ENCODE measurements at regions not wholly inside any gene's neighbourhood (a gene's known extent, or its start where the extent isn't known, plus 50 kb on each side); places are given as distances from the start of the nearest gene placed in this dataset.

DNA sequence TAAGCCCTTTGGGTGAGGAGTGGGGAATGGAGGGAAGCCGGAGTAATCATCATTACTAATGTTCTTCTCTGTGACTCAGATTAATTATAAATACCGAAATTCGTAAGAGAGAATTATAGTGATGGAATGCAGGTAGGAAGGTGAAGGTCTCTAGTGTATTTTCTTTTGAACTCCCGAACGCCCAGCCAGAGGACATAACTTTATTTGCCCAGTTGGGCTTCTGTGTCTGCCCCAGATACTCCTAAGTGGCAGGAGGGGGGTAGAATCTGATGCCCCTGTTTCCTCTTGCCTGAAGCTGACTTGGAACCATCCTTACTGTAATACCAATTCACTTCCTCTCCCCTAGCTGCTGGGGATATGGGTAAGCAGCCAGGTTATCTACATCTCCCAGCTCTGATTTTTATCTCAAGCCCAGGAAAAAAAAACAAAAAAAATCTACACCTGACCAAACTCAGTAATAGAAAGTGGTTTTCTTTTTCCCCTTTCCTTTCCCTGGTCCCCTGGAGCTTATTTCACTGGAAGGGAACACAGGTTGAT lies 84.4 kb upstream of the CISTR start:
- no peak overlapping the region for H3K9ac ChIP-seq
- H3K4me1 ChIP-seq (ENCODE audit: low read depth, poor library complexity, severe bottlenecking) = no peaks in the 10 kb centered on the region
- no peak overlapping the region for H3K4me2 ChIP-seq
- no peaks in the 10 kb centered on the region; the same call in 1 of the 2 replicates for H3K27me3 ChIP-seq (ENCODE audit: insufficient read depth, low read depth)
- H4K20me1 ChIP-seq (ENCODE audit: insufficient read depth) = no peaks in the 10 kb centered on the region
- H3K79me2 ChIP-seq (ENCODE audit: insufficient read depth, low read depth) = no peaks in the 10 kb centered on the region
- H2AFZ ChIP-seq (ENCODE audit: low read depth) = no peak overlapping the region
- no peaks in the 10 kb centered on the region for H3K36me3 ChIP-seq (ENCODE audit: insufficient read depth)
- no peak overlapping the region for H3K27ac ChIP-seq
- TF ChIP-seq, protein P1, sequence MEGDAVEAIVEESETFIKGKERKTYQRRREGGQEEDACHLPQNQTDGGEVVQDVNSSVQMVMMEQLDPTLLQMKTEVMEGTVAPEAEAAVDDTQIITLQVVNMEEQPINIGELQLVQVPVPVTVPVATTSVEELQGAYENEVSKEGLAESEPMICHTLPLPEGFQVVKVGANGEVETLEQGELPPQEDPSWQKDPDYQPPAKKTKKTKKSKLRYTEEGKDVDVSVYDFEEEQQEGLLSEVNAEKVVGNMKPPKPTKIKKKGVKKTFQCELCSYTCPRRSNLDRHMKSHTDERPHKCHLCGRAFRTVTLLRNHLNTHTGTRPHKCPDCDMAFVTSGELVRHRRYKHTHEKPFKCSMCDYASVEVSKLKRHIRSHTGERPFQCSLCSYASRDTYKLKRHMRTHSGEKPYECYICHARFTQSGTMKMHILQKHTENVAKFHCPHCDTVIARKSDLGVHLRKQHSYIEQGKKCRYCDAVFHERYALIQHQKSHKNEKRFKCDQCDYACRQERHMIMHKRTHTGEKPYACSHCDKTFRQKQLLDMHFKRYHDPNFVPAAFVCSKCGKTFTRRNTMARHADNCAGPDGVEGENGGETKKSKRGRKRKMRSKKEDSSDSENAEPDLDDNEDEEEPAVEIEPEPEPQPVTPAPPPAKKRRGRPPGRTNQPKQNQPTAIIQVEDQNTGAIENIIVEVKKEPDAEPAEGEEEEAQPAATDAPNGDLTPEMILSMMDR (conservative IDR thresholded peaks at IDR 0.05; ENCODE audit: low read depth, low read length) = no peak
- no peak overlapping the region for H3K4me3 ChIP-seq (IDR thresholded peaks at IDR 0.05; ENCODE audit: insufficient read depth, low read depth, low read length)

DNA sequence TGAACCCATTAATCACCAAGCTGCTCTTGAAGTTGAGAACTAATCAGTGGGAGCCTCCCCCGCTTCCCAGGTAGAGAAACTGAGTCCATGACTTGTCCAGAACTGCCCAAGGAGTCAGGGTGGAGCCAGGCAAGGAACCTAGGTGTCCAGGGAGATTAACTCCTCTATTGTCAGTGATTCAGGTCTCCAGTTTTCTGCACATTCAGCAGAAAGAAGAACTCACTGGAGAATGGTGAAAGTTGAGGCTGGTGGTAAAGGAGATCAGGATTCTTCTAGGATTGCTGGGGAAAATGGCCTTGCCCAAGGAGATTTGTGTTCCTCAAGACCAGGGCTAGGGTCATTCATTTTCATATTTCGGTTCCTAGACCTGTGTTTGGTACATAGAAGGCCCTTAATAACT lies 87.2 kb upstream of the CISTR start:
- H3K27ac ChIP-seq = no peak overlapping the region
- no peak overlapping the region for H3K4me3 ChIP-seq (IDR thresholded peaks at IDR 0.05; ENCODE audit: insufficient read depth, low read depth, low read length)
- TF ChIP-seq, protein P1 (conservative IDR thresholded peaks at IDR 0.05; ENCODE audit: low read depth, low read length) = no peak

DNA sequence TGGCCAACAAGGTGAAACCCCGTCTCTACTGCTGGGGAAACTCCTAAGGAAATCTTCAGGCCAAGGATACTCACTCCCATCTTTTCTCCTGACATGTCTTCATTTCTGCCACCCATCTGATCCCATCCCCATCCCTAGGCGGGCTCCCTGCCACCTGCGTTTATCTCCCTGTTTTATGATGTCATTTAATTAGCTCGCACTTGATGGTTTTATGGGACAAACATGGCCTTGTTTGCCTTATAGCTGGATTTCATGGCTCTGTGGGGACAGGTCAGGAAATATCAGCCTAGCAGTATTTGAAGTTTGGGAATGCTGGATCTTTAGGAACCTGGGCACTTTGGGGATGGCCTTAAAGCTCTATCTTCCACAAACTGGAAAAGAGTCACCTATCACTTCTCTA lies 88.5 kb upstream of the CISTR start:
- H3K27me3 ChIP-seq (ENCODE audit: insufficient read depth, low read depth) = no peaks in the 10 kb centered on the region
- no peaks in the 10 kb centered on the region for H4K20me1 ChIP-seq (ENCODE audit: insufficient read depth)
- no peak overlapping the region for H2AFZ ChIP-seq (ENCODE audit: low read depth)
- no peaks in the 10 kb centered on the region for H3K79me2 ChIP-seq (ENCODE audit: insufficient read depth, low read depth)
- H3K9ac ChIP-seq = no peak overlapping the region
- no peak overlapping the region for H3K27ac ChIP-seq
- no peak overlapping the region for H3K4me2 ChIP-seq
- no peaks in the 10 kb centered on the region for H3K4me1 ChIP-seq (ENCODE audit: low read depth, poor library complexity, severe bottlenecking)
- no peak overlapping the region for H3K4me3 ChIP-seq (IDR thresholded peaks at IDR 0.05; ENCODE audit: insufficient read depth, low read depth, low read length)
- TF ChIP-seq, protein P1 (conservative IDR thresholded peaks at IDR 0.05; ENCODE audit: low read depth, low read length) = no peak
- no peaks in the 10 kb centered on the region for H3K36me3 ChIP-seq (ENCODE audit: insufficient read depth)

More for the DNA sequence above, 87.2 kb upstream of the CISTR start:
- Histone ChIP-seq H2AFZ (ENCODE audit: low read depth) (no peak overlapping the region), H3K9ac (no peak overlapping the region), H3K4me2 (no peak overlapping the region), H3K4me1 (ENCODE audit: low read depth, poor library complexity, severe bottlenecking) (no peaks in the 10 kb centered on the region), H4K20me1 (ENCODE audit: insufficient read depth) (no peaks in the 10 kb centered on the region), H3K79me2 (ENCODE audit: insufficient read depth, low read depth) (no peaks in the 10 kb centered on the region), H3K36me3 (ENCODE audit: insufficient read depth) (no peaks in the 10 kb centered on the region), H3K27me3 (ENCODE audit: insufficient read depth, low read depth) (no peaks in the 10 kb centered on the region; the same call in 1 of the 2 replicates)

DNA sequence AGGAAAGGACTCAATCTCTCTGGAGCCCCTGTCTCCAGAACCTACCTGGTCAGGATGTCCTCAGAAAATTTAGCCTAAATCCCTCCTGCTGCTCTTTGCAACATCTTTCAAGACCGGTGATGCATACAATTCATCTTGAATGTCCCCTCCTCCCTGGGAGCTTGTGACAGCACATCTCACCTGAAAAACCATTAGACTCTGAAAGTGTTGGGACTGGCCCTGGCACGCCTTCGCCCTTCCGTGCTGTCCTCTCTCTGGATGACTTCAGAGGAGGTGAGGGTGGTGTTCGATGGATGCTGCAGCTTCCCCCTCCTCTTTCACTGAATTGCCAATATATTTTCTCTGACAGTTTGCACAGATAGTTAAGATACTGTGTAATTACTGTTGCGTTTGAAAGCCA lies 90.9 kb upstream of the CISTR start:
- Histone ChIP-seq H3K36me3 (ENCODE audit: insufficient read depth) (no peaks in the 10 kb centered on the region), H3K4me2 (no peak overlapping the region), H3K4me1 (ENCODE audit: low read depth, poor library complexity, severe bottlenecking) (no peaks in the 10 kb centered on the region), H3K4me3 (IDR thresholded peaks at IDR 0.05; ENCODE audit: insufficient read depth, low read depth, low read length) (no peak overlapping the region), H4K20me1 (ENCODE audit: insufficient read depth) (no peaks in the 10 kb centered on the region), H3K27ac (no peak overlapping the region), H3K9ac (no peak overlapping the region), H3K27me3 (ENCODE audit: insufficient read depth, low read depth) (no peaks in the 10 kb centered on the region), H2AFZ (ENCODE audit: low read depth) (no peak overlapping the region), H3K79me2 (ENCODE audit: insufficient read depth, low read depth) (no peaks in the 10 kb centered on the region)
- TF ChIP-seq, protein P1 (conservative IDR thresholded peaks at IDR 0.05; ENCODE audit: low read depth, low read length) = no peak
